GM18498 (cell line): ENCODE measurements at regions not wholly inside any gene's neighbourhood (a gene's known extent, or its start where the extent isn't known, plus 50 kb on each side); places are given as distances from the start of the nearest gene placed in this dataset.

ENCODE experiments used
- ATAC-seq: cut with Tn5 transposase; IDR thresholded peaks from one replicate; pipeline ENCODE4 v1.9.1; 2021; ENCODE audit warnings: mild to moderate bottlenecking, moderate library complexity; ENCODE audit not compliant: unreplicated experiment

- ATAC-seq: no peak
Measured at GRCh38 chr14:101189266-101189665, 285.7 kb upstream of the RTL1 start.

- no peak for ATAC-seq
Measured at GRCh38 chr14:101189962-101190560, 286.5 kb upstream of the RTL1 start.

- no peak for ATAC-seq
Measured at GRCh38 chr14:101191101-101191720, 287.7 kb upstream of the RTL1 start.

GRCh38 chr14:101191721-101192660, 288.5 kb upstream of the RTL1 start:
- no peak for ATAC-seq

GRCh38 chr14:101192661-101193000, 289.1 kb upstream of the RTL1 start:
- no peak for ATAC-seq

GRCh38 chr14:101193106-101193844, 289.8 kb upstream of the RTL1 start:
- ATAC-seq: no peak

- no peak for ATAC-seq
Measured at GRCh38 chr14:101193845-101194372, 290.4 kb upstream of the RTL1 start.

- no peak for ATAC-seq
Measured at GRCh38 chr14:101194373-101195308, 291.1 kb upstream of the RTL1 start.

GRCh38 chr14:101195309-101195901, 291.9 kb upstream of the RTL1 start:
- ATAC-seq: no peak

- no peak for ATAC-seq
Measured at GRCh38 chr14:101196051-101196712, 292.7 kb upstream of the RTL1 start.

- ATAC-seq: no peak
Measured at GRCh38 chr14:101196795-101197590, 293.5 kb upstream of the RTL1 start.

- ATAC-seq: no peak
Measured at GRCh38 chr14:101197595-101198397, 294.3 kb upstream of the RTL1 start.

GRCh38 chr14:101198398-101199027, 295.0 kb upstream of the RTL1 start:
- ATAC-seq: no peak

- ATAC-seq: no peak
Measured at GRCh38 chr14:101199028-101199770, 295.7 kb upstream of the RTL1 start.

GRCh38 chr14:101200008-101200649, 296.6 kb upstream of the RTL1 start:
- no peak for ATAC-seq
